ENCODE measurements at regions not wholly inside any gene's neighbourhood (a gene's known extent, or its start where the extent isn't known, plus 50 kb on each side); places are given as distances from the start of the nearest gene placed in this dataset.
"Not testable (repeated sequence)": the region's sequence is repeated elsewhere in the genome, so short reads cannot be mapped to it uniquely, and the experiment has no call there.

DNA sequence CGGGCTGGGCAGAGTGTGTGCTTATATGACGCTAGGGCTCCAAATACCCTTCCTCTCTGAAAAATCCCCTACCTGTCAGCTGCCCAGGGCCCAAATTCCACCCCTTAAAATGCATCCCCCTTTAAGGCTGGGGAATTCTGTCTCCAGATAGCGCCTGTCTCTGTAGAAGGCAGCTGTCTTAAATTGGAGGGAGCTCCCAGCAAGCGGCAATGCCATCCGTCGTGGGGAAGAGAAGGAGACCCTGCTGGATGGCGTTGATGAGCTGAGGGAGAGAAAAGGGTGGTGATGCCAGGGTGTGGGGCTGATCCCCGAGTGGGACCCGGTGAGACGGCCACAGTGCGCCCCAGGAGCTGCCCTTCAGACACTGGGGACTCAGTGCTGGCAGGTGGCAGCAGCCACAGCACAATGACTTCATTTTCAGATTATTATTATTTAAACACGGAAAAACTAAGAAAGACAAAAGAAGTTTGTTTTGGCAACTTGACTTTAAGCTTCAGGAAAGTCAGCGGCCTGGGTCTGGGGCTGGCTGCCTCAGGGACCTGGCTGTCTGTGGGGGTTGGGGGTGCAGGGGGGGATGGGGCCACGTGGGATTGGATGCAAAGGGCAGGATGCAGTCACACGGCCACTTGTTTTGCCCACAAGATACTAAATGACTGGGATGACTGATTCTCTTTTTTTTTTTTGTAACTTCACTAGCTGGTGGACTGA is 152.8 kb downstream of the TFCP2L1 start:
- no peak for DNase-seq (ENCODE audit: low spot score)

DNA sequence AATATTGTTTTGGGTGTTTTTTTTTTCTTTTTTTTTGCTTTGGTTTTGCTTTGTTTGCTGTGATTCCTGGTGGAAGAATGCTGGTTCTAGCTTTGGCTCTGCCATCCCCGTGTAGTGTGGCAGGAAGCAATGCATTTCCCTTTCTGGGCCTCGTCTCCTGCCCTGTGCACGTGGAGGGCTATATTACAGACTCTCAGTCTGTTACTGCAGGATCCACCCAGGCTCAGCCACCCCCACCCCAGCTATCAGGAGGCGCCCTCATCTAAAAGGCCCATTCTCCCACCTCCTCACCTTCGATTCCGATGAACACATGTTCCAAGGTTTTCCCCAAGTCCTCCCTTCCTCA is 152.3 kb downstream of the TFCP2L1 start:
- DNase-seq (ENCODE audit: low spot score) = no peak

DNA sequence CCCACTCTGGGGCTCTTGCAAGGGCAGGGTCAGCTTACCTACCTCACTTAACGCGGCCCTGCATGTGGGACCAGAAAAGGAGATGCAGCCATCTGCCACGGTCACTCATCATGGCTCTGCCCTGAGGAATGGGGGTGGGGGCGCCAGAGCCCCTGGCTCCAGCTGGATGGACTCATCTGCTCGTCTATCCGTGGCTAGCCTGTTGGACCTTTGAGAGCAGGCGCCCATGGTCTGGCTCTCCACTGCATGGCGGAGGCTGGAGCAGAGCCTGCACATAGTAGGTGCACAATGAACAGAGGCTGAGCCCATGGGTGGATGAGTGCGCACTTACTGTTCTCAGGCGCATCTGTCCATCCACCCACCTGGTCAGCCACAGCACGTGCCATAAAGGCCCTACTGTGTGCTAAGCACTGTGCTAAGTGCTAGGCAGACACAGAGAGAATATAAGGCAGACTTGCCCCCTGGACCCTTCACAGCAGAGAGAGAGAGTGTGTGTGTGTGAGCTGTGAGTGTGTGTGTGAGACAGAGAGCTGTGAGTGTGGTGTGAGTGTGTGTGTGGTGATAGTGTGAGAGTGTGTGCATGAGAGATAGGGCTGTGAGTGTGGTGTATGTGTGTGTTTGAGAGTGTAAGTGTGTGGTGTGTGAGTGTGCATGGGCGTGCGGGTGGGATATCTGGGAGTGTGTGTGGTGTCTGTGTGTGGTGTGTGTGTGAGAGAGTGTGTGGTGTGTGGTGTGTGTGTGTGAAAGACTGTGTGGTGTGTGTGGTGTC is 151.3 kb downstream of the TFCP2L1 start:
- DNase-seq (ENCODE audit: low spot score) = no peak

DNA sequence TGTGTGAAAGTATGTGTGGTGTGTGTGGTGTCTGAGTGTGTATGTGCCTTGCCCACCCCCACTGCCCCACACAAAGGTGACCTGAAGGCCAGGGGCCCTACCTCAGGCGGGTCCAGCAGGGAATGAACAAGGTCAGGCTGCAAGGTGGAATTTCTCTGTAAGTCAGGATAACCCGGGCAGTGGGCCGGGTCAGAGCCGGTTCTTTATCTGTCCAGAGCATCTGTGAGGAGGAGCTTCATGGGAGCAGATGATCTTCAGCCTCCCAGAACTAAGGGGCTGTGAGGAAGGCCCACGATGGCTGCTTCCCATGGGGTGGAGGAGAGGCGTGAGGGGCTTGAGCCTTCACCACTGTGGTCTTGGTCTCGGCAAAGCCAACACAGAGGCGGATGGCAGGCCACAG is 150.3 kb downstream of the TFCP2L1 start:
- no peak for DNase-seq (ENCODE audit: low spot score)

DNA sequence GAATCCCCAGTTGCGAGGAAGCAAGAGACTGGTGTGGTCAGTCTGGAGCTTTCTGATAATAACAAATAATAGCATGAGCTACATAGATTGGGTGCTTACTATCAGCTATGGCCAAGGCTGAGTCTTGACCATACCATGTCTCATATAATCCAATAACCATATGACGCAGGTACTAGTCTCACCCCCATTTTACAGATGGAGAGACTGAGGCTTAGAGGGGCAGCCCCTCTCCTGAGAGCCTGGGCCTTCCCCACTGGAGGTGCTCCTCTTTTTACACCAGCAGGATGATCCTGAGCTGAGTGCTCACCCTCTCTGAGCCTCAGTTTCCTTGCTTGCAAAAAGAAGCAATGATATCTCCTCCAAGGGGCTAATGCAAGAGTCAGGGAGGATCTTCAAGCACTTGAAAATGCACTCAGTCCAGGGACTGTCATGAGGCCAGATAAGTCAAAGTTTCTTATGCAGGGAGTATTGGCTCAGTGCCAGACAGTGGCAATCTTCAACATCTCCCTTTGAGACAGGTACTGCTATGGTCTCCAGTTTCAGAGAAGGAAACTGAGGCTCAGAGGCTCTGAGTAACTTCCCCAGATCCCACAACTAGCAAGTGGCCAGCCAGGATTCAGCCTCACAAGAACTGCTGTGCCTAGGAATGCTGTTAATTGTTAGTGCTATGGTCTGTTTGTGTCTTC is 149.7 kb downstream of the TFCP2L1 start:
- no peak for DNase-seq (ENCODE audit: low spot score)

DNA sequence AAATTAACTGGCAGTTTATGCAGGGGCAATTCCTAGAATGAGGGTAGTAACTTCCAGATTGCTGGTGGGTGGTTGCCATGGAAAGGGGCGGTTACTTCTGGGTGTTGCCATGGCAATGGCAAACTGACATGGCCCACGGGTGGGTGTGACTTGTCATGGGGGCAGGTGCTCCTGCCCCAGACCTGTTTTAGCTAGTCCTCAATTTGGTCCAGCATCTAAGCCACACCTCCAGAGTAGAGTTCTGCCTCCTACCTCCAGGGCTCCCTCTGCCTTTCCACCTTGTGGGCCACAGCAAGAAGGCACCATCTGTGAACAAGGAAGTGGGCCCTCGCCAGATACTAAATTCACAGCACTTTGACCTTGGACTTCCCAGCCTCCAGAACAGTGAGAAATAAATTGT is 148.7 kb downstream of the TFCP2L1 start:
- DNase-seq (ENCODE audit: low spot score) = no peak

DNA sequence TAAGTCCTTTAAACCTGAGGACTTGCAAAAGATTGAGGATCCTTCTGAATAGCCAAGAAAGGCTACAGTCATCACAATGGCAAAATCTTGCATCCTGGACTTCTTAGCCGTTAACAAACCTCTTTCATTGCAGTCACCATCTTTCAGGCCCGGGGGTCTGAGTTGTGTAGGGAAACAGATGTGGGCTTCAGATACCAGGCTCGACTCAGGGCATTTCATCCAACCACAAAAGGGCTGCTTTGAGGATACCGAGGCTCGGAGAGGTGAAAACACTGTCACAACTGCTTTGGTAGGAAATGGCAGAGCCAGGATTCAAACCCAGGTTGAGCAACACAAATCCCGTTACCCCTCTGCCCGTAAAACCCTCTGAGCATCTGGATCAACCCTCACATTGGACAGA is 147.4 kb downstream of the TFCP2L1 start:
- DNase-seq (ENCODE audit: low spot score) = no peak

DNA sequence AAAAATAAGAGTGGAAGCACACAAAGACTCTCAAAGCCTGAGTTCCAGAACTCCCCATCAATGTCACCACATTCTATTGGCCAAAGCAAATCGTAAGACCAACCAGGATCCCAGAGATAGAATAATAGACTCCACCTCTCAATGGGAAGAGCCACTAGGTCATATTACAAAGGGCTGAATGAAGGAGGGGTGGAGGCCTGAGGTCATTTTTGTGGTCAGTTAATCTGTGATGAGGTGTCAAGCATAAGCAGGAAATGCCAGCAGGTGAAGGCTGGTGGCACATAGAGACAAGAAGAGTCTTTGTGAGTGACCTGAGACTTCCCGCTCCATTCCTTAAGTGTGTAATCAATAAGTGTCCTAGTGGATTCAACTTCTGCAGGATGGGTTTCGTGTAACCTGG is 144.3 kb downstream of the TFCP2L1 start:
- DNase-seq (ENCODE audit: low spot score) = peak; percentile 28

DNA sequence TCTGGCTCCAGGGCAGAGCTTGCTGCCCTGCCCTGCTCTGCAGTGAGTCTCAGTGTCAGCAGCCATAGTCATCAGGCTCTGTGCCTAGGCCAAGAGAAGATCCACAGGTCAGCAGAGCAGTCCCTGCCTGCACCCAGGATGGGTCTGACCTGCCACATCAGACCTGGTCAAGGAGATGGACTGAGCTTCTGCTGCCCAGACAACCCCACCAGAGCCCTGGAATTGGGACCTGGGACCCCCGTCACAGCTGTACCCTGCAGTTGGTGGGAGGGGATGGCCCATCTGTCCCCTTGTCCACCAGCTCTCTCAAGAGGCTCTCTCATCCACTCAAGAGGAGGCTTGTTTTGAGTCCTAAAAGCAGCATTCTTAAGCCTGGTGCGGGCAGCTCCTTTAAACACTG is 142.6 kb downstream of the TFCP2L1 start:
- no peak for DNase-seq (ENCODE audit: low spot score)

DNA sequence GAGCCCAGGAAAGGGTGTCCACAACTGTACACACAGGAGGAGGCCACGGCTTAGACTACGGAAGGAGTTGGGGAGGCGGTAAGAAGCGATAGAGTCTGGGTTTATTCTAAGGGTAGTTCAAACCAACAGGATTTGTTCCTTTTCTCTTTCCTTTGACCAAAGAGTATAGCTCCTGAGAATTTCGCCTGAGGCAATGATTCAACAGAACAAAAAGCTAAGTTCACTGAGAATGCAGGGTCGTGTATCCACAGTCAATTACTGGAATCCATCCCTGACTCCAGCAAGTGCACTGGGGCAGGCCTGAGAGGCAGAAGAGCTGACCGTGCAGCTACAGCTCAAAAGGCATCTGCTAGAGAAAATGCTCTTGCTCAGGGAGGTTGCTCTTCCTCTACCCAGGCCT is 140.9 kb downstream of the TFCP2L1 start:
- no peak for DNase-seq (ENCODE audit: low spot score)

DNA sequence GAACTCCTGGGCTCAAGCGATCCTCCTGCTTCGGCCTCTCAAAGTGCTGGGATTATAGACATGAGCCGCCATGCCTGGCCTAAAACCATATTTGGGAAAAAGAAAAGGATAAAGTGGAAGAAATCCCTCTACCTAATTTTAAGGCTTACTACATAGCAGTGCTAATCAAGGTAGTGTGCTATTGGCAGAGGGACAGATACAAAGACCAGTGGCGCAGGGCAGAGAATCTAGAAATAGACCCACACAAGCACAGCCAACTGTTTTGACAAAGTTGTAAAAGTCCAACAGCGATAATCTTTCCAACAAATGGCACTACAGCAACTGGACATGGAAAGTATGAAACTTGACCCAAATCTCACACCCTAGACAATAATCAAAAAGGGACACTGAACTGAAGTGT is 138.4 kb downstream of the TFCP2L1 start:
- no peak for DNase-seq (ENCODE audit: low spot score)

DNA sequence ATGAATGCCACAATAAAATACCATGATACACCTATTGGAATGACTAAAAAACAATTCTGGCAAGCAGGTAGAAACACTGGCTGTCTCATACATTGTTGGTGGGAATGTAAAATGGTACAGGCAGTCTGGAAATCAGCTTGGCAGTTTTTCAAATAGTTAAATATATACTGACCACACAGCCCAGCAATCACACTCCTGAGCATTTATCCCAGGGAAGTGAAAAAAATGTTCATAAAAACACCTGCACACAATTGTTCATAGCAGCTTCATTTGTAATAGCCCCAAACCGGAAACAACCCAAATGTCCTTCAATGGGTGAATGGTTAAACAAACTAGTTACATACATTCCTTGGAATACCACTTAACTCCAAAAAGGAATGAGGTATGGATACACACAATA is 137.2 kb downstream of the TFCP2L1 start:
- peak; percentile 46 for DNase-seq (ENCODE audit: low spot score)

DNA sequence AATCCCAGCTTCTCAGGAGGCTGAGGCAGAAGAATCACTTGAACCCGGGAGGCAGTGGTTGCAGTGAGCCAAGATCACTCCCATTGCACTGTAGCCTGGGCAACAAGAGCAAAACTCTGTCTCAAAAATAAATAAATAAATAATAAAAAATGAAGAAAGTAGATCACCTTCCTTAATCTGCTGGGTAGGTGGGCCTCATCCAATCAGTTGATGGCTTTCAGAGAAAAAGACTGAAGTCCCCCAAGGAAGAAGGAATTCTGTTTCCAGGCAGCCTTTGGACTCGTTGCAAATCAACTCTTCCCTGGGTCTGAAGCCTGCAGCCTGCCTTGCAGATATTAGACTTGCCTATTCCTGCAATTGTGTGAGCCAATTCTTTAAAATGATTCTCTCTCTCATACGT is 136.5 kb downstream of the TFCP2L1 start:
- no peak for DNase-seq (ENCODE audit: low spot score)

DNA sequence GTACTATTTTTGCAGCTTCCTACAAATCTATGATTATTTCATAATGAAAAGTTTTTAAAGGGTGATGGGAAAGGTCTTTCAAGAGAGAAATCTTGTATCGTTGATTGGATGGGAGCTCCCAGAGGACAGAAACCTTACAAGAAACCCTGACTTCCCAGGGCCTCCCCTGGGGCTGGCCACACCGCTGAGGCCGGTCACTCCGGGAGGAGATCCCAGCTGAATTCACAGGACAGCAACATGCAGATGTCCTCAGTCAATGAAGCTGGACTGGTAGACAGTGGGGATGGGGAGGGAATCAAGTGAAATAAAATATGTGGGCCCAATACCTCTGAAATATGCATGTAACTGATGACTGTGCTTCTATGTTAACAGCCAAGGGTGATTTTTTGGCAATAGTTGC is 135.6 kb downstream of the TFCP2L1 start:
- DNase-seq (ENCODE audit: low spot score) = no peak

DNA sequence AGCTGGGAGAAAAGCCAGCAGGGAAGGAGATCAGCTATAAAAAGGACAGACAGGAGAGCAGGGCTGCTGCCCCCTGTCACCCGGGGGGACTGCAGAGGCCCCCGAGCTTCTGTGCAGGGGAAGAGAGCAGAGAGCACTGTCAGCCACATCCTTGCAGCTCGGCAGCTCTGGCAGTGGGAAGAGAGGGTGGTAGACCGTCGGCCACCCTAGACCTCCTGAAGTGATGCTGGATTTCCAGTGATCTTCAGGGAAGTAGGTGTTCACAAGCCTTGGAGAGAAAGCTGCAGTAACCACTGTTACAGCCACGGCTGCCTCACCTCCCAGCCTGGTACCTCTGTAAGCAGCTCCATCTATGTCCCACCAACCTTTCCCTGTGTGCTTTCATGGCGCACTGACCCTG is 134.9 kb downstream of the TFCP2L1 start:
- DNase-seq (ENCODE audit: low spot score) = no peak

DNA sequence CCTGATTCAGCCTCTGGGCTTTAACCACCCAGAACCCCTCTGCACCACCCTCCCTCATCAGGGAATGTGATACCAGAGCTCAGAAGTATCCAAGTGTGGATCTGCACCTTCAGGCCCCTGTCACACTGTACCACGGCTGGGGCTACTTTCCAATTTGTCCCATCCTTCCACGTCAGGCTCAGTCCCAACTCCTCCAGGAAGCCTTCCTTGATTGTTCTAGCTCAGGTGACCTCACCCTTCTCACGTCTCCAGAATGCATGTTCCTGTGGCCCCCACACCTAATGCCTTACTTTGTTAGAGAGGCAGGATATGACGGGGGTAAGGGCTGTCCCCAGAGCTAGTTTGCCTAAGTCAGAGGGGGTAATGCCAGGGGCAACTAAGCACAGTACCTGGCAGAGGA is 134.3 kb downstream of the TFCP2L1 start:
- no peak for DNase-seq (ENCODE audit: low spot score)

DNA sequence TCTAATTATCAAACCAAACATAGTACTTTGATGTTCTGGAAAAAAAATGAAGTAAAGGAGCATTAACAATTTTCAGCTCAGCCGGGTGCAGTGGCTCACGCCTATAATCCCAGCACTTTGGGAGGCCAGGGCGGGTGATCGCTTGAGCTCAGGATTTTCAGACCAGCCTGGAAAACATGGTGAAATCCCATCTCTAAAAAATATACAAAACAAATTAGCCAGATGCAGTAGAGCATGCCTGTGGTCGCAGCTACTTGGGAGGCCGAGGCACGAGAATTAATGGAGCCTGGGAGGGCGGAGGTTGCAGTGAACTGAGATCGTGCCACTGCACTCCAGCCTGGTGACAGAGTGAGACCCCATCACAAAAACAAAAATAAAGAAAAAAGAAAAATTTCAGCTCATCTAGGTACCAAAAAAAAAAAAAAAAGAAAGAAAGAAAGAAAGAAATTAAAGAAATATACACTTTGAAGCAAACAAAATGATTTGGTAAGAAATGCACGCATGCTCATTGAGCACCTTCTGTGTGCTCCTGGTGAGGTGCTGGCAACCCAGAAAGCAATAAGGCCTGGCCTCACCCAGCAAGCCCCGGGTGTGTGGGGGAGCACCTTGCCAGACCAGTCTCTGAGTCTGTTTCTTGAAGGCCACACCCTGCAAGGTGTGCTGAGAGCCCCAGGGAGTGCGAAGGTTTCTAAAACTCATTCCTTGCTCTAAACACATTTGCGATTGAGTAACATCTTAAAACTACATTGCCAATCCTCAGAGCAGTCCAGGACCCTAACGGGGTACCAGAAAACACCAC is 133.5 kb downstream of the TFCP2L1 start:
- DNase-seq (ENCODE audit: low spot score) = no peak

DNA sequence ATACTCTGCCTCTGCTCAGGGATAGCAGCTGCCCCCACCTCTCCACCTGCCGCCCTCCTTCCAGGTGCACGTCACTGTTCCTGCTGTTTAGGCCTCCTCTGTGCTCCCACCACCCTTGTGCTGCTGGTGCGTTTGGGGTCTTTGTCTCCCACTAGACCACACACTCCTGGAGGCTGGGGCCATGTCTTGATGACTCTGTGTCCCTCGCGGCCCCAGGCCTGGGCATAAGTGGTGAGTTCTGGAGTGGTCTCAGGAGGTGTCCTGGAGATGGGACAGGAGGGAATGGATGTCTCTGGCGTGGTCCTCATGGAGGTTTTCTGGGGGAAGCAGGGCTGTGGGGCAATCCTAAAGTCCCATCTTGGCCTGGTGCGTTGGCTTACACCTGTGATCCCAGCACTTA is 132.1 kb downstream of the TFCP2L1 start:
- DNase-seq (ENCODE audit: low spot score) = no peak

DNA sequence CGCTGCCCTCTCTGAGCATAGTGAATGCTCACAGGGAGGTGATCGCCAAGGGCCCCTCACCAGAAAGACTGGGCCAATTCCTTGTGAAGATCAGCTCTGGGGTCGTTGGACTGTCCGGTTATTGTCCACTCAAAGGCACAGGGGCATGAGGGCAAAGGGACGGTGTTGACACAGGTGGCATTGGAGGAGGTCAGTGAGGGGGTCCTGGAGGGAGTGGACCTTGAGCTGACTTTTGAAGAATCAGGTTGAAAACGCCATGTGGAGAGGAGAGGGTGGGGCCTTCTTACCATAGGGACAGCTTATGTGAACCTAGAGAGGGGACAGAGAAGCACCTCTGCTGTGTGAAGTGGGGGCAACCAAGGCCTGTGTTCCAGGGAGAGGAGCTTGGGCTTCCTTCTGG is 131.5 kb downstream of the TFCP2L1 start:
- no peak for DNase-seq (ENCODE audit: low spot score)

DNA sequence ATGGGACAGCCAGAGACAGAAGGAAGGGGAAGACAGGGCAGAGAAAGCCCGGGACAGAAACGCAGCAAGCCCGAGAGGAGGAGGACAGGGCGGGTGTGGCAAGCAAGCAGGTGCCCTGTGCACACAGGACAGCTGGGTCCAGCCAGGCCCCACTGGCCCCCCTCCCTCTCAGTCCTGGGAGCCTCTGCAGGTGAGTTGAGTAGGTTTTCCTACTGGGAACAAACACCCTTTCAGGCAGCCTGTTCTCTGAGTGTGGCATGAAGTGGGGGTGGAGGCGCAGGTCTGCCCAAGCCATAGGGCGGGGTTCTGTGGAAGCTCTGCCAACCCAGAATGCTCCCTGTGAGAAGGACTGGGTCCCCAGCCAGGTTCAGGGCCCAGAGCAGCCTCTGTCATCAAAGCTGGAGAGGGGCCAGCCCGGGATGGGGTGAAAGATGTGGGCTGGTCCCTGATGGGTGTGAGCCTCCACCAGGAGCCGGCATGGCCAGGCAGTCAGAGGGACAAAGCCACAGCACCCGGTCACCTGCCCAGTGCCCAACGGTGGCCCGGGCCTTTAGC is 129.4 kb downstream of the TFCP2L1 start:
- DNase-seq (ENCODE audit: low spot score) = no peak

DNA sequence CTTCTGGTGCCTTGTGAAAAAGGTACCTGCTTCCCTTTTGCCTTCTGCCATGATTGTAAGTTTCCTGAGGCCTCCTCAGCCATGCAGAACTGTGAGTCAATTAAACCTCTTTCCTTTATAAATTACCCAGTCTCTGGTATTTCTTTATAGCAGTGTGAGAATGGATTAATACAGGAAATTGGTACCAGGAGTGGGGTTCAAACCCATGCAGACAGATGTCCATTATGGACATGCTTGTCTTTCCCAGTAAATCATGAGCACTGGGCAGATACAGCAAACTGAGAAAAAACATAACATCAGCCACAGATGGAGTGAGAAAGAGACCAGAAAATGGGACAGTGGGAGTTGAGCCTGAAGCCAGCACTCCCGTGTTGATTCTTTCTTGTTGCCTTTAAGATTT is 127.5 kb downstream of the TFCP2L1 start:
- DNase-seq (ENCODE audit: low spot score) = not testable (repeated sequence)

Measured in A172 (cell line).